DMS79 treated with DMSO at 0.1 percent for 48 hours (cell line): ENCODE measurements at regions not wholly inside any gene's neighbourhood (a gene's known extent, or its start where the extent isn't known, plus 50 kb on each side); places are given as distances from the start of the nearest gene placed in this dataset.
A peak's percentile ranks its signal among the peaks of the same experiment; 100 is the strongest.

Experiments
- DNase-seq: peaks from one replicate; lab custom pipeline; 2025; lab: John Stamatoyannopoulos, UW

GRCh38 chr7:96410126-96410839 lies 88.4 kb upstream of the SLC25A13 start:
- no peak for DNase-seq

- no peak for DNase-seq
Measured at GRCh38 chr7:96408881-96409280, 87.0 kb upstream of the SLC25A13 start.

GRCh38 chr7:96407427-96407826 lies 85.5 kb upstream of the SLC25A13 start:
- DNase-seq: no peak

- DNase-seq: no peak
Measured at GRCh38 chr7:96402913-96403312, 81.0 kb upstream of the SLC25A13 start.

GRCh38 chr7:96401200-96401599 lies 79.3 kb upstream of the SLC25A13 start:
- no peak for DNase-seq

- DNase-seq: no peak
Measured at GRCh38 chr7:96400518-96400917, 78.6 kb upstream of the SLC25A13 start.

GRCh38 chr7:96400001-96400400 lies 78.1 kb upstream of the SLC25A13 start:
- DNase-seq: no peak

- DNase-seq: peak; percentile 90
Measured at GRCh38 chr7:96397936-96398598, 76.2 kb upstream of the SLC25A13 start.

- no peak for DNase-seq
Measured at GRCh38 chr7:96388620-96389383, 66.9 kb upstream of the SLC25A13 start.

GRCh38 chr7:96388166-96388565 lies 66.3 kb upstream of the SLC25A13 start:
- no peak for DNase-seq

GRCh38 chr7:96380111-96380512 lies 58.2 kb upstream of the SLC25A13 start:
- DNase-seq: peak; percentile 98

GRCh38 chr7:96377399-96377798 lies 55.5 kb upstream of the SLC25A13 start:
- no peak for DNase-seq
